ENCODE measurements at regions not wholly inside any gene's neighbourhood (a gene's known extent, or its start where the extent isn't known, plus 50 kb on each side); places are given as distances from the start of the nearest gene placed in this dataset.

DNA sequence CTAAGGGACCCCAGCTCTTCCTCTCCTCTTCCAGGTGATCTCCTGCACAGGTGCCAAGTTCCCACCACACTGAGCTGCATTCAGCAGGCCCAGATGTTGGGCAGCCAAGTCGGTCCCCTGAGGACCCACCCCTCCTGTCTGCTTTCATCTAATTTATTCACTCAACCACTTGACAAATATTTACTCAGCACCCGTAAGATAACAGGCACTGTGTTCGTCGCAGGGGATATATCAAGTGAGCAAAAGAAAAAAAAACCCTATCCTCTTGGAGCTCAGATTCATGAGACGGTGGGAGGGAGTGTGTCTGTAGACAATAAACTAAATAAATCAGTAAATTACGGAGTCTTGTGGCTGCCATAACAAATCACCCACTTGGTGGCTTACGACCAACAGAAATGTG is 143.6 kb downstream of the MRPL14 start:
- no peak for TF ChIP-seq FOXM1 (IDR thresholded peaks at IDR 0.05; ENCODE audit: borderline replicate concordance)
- no peak for TF ChIP-seq SP1 (IDR thresholded peaks at IDR 0.05)
- no peak for TF ChIP-seq FOXA1 (IDR thresholded peaks at IDR 0.05)
- TF ChIP-seq LEF1 (IDR thresholded peaks at IDR 0.05; ENCODE audit: borderline replicate concordance) = no peak
- no peak for TF ChIP-seq NFRKB (IDR thresholded peaks at IDR 0.05)
- no peak for TF ChIP-seq HDGF (IDR thresholded peaks at IDR 0.05; ENCODE audit: borderline replicate concordance)
- no peak for TF ChIP-seq ZNF384 (IDR thresholded peaks at IDR 0.05)
- no peak; the same call in none of the 2 replicates for TF ChIP-seq PKNOX1 (IDR thresholded peaks at IDR 0.05)
- TF ChIP-seq ELF4 (IDR thresholded peaks at IDR 0.05) = no peak
